Tibial nerve (tissue), 4 donors: ENCODE measurements at regions not wholly inside any gene's neighbourhood (a gene's known extent, or its start where the extent isn't known, plus 50 kb on each side); places are given as distances from the start of the nearest gene placed in this dataset.

Source experiments
- EP300 ChIP-seq, 2 donors: sonication (generic); formaldehyde crosslinking; IDR thresholded peaks; one replicate each; pipeline ENCODE4 v1.6.1; 2017; ENCODE audit warnings: antibody characterized with exemption in 2 of 2, mild to moderate bottlenecking in 1 of 2
- POLR2A ChIP-seq, 2 donors: fragments of 450-650 bp; IDR thresholded peaks; one replicate each; pipeline ENCODE4 v1.6.1; 2017; ENCODE audit warnings: antibody characterized with exemption in 2 of 2, mild to moderate bottlenecking in 2 of 2, moderate library complexity in 2 of 2
- TF ChIP-seq, protein P1 (sequence below), 5 experiments: fragments of 200-600 bp in 3 of 5; fragments of 450-650 bp in 2 of 5; sonication (generic) in 3 of 5; IDR thresholded peaks; one replicate each; pipeline ENCODE4 v1.5.1; 2016 to 2019; ENCODE audit warnings: antibody characterized with exemption in 5 of 5, mild to moderate bottlenecking in 3 of 5, moderate library complexity in 2 of 5

GRCh38 chr12:77720258-77720657 is 110.4 kb upstream of the NAV3 start:
- TF ChIP-seq, protein P1, sequence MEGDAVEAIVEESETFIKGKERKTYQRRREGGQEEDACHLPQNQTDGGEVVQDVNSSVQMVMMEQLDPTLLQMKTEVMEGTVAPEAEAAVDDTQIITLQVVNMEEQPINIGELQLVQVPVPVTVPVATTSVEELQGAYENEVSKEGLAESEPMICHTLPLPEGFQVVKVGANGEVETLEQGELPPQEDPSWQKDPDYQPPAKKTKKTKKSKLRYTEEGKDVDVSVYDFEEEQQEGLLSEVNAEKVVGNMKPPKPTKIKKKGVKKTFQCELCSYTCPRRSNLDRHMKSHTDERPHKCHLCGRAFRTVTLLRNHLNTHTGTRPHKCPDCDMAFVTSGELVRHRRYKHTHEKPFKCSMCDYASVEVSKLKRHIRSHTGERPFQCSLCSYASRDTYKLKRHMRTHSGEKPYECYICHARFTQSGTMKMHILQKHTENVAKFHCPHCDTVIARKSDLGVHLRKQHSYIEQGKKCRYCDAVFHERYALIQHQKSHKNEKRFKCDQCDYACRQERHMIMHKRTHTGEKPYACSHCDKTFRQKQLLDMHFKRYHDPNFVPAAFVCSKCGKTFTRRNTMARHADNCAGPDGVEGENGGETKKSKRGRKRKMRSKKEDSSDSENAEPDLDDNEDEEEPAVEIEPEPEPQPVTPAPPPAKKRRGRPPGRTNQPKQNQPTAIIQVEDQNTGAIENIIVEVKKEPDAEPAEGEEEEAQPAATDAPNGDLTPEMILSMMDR (IDR thresholded peaks at IDR 0.05): no peak
- TF ChIP-seq POLR2A (IDR thresholded peaks at IDR 0.05): no peak
- no peak for TF ChIP-seq EP300 (IDR thresholded peaks at IDR 0.05)
